HG02973 (cell line): ENCODE measurements at regions not wholly inside any gene's neighbourhood (a gene's known extent, or its start where the extent isn't known, plus 50 kb on each side); places are given as distances from the start of the nearest gene placed in this dataset.
A peak's percentile ranks its signal among the peaks of the same experiment; 100 is the strongest.
"Not testable (repeated sequence)": the region's sequence is repeated elsewhere in the genome, so short reads cannot be mapped to it uniquely, and the experiment has no call there.

Source experiments
- ATAC-seq: cut with Tn5 transposase; IDR thresholded peaks from one replicate; pipeline ENCODE4 v1.9.1; 2021; ENCODE audit warnings: moderate library complexity; ENCODE audit not compliant: unreplicated experiment

GRCh38 chr11:91394073-91394726 is 830.4 kb upstream of the FAT3 start:
- ATAC-seq, result no peak

- ATAC-seq, result no peak
Observed at GRCh38 chr11:91382946-91383345, 841.7 kb upstream of the FAT3 start.

- no peak for ATAC-seq
Observed at GRCh38 chr11:91374794-91375193, 849.8 kb upstream of the FAT3 start.

GRCh38 chr11:91373497-91373896 is 851.1 kb upstream of the FAT3 start:
- no peak for ATAC-seq

- no peak for ATAC-seq
Observed at GRCh38 chr11:91366816-91367215, 857.8 kb upstream of the FAT3 start.

GRCh38 chr11:91365986-91366585 is 858.5 kb upstream of the FAT3 start:
- ATAC-seq, result no peak

GRCh38 chr11:91350931-91351330 is 873.7 kb upstream of the FAT3 start:
- ATAC-seq, result no peak

GRCh38 chr11:91326751-91327150 is 897.9 kb upstream of the FAT3 start:
- no peak for ATAC-seq

- no peak for ATAC-seq
Observed at GRCh38 chr11:91326280-91326679, 898.3 kb upstream of the FAT3 start.

GRCh38 chr11:91314521-91314920 is 910.1 kb upstream of the FAT3 start:
- ATAC-seq, result no peak

GRCh38 chr11:91312541-91312940 is 912.1 kb upstream of the FAT3 start:
- no peak for ATAC-seq

- no peak for ATAC-seq
Observed at GRCh38 chr11:91310085-91310484, 914.5 kb upstream of the FAT3 start.

GRCh38 chr11:91308069-91308468 is 916.5 kb upstream of the FAT3 start:
- ATAC-seq, result no peak

- ATAC-seq, result no peak
Observed at GRCh38 chr11:91305402-91305801, 919.2 kb upstream of the FAT3 start.

- no peak for ATAC-seq
Observed at GRCh38 chr11:91303749-91304148, 920.9 kb upstream of the FAT3 start.

- ATAC-seq, result peak; percentile 67
Observed at GRCh38 chr11:91299980-91300379, 924.6 kb upstream of the FAT3 start.

GRCh38 chr11:91296629-91297028 is 928.0 kb upstream of the FAT3 start:
- no peak for ATAC-seq

GRCh38 chr11:91295591-91295990 is 929.0 kb upstream of the FAT3 start:
- peak; percentile 73 for ATAC-seq

- no peak for ATAC-seq
Observed at GRCh38 chr11:91293119-91293518, 931.5 kb upstream of the FAT3 start.

GRCh38 chr11:91272089-91272488 is 952.5 kb upstream of the FAT3 start:
- ATAC-seq, result no peak

GRCh38 chr11:91268512-91269295 is 955.9 kb upstream of the FAT3 start:
- ATAC-seq, result not testable (repeated sequence)

GRCh38 chr11:91265946-91266345 is 958.7 kb upstream of the FAT3 start:
- ATAC-seq, result no peak
